Activated CD8-positive, alpha-beta T cell treated with anti-CD3 and anti-CD28 coated beads for 36 hours (primary cell): ENCODE measurements at regions not wholly inside any gene's neighbourhood (a gene's known extent, or its start where the extent isn't known, plus 50 kb on each side); places are given as distances from the start of the nearest gene placed in this dataset.

ENCODE experiments used
- ATAC-seq: fragments of 200-7000 bp; cut with Tn5 transposase; one replicate; pipeline ENCODE4 v1.10.0; 2021; ENCODE audit warnings: mild to moderate bottlenecking, moderate library complexity
- CTCF ChIA-PET: fragments of 350-600 bp; sonication (Branson Sonifier 250); formaldehyde crosslinking; loops from one replicate; lab custom pipeline; 2021; ENCODE audit warnings: antibody characterized with exemption; lab: Charles Lee
- POLR2A ChIA-PET: fragments of 350-600 bp; sonication (Branson Sonifier 250); formaldehyde crosslinking; loops from one replicate; lab custom pipeline; 2021; ENCODE audit warnings: antibody characterized with exemption; lab: Charles Lee
- DNase-seq: peaks from one replicate; pipeline ENCODE4 v3.0.0-alpha.2; 2020
- H3K27ac Mint-ChIP-seq: one replicate; pipeline ENCODE4 v1.8.0; 2021; ENCODE audit warnings: mild to moderate bottlenecking, mixed read lengths
- H3K27me3 Mint-ChIP-seq: one replicate; pipeline ENCODE4 v1.8.0; 2021; ENCODE audit warnings: mixed read lengths
- H3K36me3 Mint-ChIP-seq: one replicate; pipeline ENCODE4 v1.8.0; 2021; ENCODE audit warnings: low read depth, mixed read lengths
- H3K4me1 Mint-ChIP-seq: one replicate; pipeline ENCODE4 v1.8.0; 2021; ENCODE audit warnings: low read depth, mixed read lengths
- H3K4me3 Mint-ChIP-seq: one replicate; pipeline ENCODE4 v1.8.0; 2021; ENCODE audit warnings: mild to moderate bottlenecking, moderate library complexity, mixed read lengths
- H3K9me3 Mint-ChIP-seq: one replicate; pipeline ENCODE4 v1.8.0; 2021; ENCODE audit warnings: mixed read lengths
- intact Hi-C: fragments of 100-400 bp; cut with micrococcal nuclease; formaldehyde crosslinking; loops from one replicate; pipeline ENCODE4 v1.10.0; 2022
- TF ChIP-seq, protein P1 (sequence below): fragments of 200-600 bp; IDR thresholded peaks from one replicate; pipeline ENCODE4 v1.8.0; 2022; ENCODE audit warnings: antibody characterized with exemption, mild to moderate bottlenecking

DNA sequence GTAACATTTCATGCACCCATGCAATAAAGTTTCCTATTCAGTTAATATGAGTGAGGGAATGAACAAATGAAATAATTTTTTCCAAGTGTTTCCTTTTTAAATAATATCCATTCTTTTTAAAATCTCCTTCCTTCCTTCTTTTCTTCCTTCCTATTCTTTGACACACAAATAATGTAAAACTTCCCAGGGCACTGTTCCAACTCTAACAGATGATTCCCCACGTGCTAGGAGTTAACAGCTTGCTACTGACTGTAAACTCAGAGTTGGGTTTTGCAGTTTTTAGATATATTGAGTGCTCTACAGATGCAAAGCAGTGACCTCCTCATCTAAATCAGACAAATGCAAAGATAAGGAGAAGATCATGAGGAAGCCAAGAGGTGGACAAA, 54.0 kb upstream of the POU2F1 start:
- ATAC-seq (no peak), DNase-seq (no peak)
- TF ChIP-seq, protein P1, sequence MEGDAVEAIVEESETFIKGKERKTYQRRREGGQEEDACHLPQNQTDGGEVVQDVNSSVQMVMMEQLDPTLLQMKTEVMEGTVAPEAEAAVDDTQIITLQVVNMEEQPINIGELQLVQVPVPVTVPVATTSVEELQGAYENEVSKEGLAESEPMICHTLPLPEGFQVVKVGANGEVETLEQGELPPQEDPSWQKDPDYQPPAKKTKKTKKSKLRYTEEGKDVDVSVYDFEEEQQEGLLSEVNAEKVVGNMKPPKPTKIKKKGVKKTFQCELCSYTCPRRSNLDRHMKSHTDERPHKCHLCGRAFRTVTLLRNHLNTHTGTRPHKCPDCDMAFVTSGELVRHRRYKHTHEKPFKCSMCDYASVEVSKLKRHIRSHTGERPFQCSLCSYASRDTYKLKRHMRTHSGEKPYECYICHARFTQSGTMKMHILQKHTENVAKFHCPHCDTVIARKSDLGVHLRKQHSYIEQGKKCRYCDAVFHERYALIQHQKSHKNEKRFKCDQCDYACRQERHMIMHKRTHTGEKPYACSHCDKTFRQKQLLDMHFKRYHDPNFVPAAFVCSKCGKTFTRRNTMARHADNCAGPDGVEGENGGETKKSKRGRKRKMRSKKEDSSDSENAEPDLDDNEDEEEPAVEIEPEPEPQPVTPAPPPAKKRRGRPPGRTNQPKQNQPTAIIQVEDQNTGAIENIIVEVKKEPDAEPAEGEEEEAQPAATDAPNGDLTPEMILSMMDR, result no peak
- Mint-ChIP-seq H3K4me1 (peaks cover 8% of the 10 kb centered on the region), H3K27ac (no peak overlapping the region), H3K27me3 (peaks cover 15% of the 10 kb centered on the region), H3K9me3 (peaks cover 9% of the 10 kb centered on the region), H3K36me3 (no peaks in the 10 kb centered on the region), H3K4me3 (no peak overlapping the region)
- POLR2A ChIA-PET, result no interaction called here
- CTCF ChIA-PET, result no interaction called here
- intact Hi-C loops, result no loop called here

- no peak overlapping the region for H3K27ac Mint-ChIP-seq
- ChIA-PET CTCF (interaction anchor here (1.5 kb wide), 1 partner anchor 109 kb away, joined by 3 read pairs; no protein-coding TSS in a partner anchor), POLR2A (no interaction called here)
- intact Hi-C loops, result no loop called here
- peaks cover 3% of the 10 kb centered on the region for H3K4me1 Mint-ChIP-seq
- H3K36me3 Mint-ChIP-seq, result no peaks in the 10 kb centered on the region
- ATAC-seq, result no peak
- TF ChIP-seq, protein P1, result no peak
- H3K27me3 Mint-ChIP-seq, result peaks cover 15% of the 10 kb centered on the region
- peaks cover 9% of the 10 kb centered on the region for H3K9me3 Mint-ChIP-seq
- DNase-seq, result no peak
- no peak overlapping the region for H3K4me3 Mint-ChIP-seq
These were observed 52.3 kb upstream of the POU2F1 start for GRCh38 chr1:167168424-167168823.

DNA sequence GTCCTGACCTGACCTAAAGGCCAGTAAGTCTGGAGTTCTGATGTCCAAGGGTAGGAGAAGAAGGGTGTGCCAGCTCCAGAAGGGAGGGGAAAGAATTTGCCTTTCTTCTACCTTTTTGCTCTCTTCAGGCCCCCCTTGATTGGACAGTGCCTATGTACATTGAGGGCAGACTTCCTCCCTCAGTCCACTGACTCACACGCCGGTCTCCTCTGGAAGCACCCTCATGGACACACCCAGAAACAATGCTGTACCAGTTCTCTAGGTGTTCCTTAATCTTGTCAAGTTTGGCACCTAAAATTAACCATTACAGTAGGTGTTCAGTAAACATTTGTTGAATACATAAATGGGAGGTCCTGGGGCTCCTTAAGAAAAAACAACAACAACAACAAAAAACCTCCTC, 51.0 kb upstream of the POU2F1 start:
- Mint-ChIP-seq H3K4me1 (no peaks in the 10 kb centered on the region), H3K27me3 (peaks cover 16% of the 10 kb centered on the region), H3K9me3 (peaks cover 9% of the 10 kb centered on the region), H3K27ac (no peak overlapping the region), H3K36me3 (no peaks in the 10 kb centered on the region), H3K4me3 (no peak overlapping the region)
- CTCF ChIA-PET, result interaction anchor here (1.4 kb wide), 1 partner anchor 21 kb away, joined by 3 read pairs; no protein-coding TSS in a partner anchor
- intact Hi-C loops, result no loop called here
- no peak for DNase-seq
- TF ChIP-seq, protein P1, result no peak
- no peak for ATAC-seq
- POLR2A ChIA-PET, result no interaction called here
